ENCODE measurements at regions not wholly inside any gene's neighbourhood (a gene's known extent, or its start where the extent isn't known, plus 50 kb on each side); places are given as distances from the start of the nearest gene placed in this dataset.

DNA sequence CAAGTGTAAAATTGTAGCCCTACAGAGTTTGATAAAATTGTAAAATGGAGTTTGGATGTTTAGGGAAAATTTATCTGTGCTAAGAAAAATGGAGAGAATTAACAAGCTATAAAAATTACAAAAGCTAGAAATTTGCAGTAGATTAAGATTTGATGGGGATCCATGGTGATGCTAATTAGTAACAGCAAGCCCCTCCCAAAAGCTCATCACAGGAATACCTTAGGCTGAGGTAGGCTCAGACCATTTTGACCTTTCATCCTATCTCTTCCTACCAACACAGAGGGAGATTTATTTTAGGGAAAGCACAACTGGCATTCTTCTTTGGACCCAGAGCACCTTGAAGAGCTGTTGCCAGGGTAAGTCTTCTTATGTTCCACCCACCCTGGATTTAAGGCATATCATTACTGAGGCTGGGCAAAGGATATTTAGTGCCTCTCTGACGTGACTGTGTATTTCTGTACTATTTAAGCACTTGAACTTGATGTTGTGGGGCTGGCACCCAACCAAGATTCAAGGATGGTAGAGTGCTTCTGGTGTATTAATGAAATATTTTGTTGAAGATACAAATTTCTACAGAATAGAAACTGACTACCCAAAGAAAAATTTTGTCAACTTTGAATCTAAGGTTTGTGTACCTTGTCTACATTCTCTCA is 70.8 kb upstream of the SLC39A10 start:
- Histone ChIP-seq H3K36me3 (no peaks in the 10 kb centered on the region), H3K4me1 (peaks cover 0 to 7% of the 10 kb centered on the region in 2 donors), H3K27me3 (no peaks in the 10 kb centered on the region), H3K4me3 (no peak overlapping the region), H3K9me3 (no peaks in the 10 kb centered on the region), H3K27ac (no peak overlapping the region)
- TF ChIP-seq, protein P1, sequence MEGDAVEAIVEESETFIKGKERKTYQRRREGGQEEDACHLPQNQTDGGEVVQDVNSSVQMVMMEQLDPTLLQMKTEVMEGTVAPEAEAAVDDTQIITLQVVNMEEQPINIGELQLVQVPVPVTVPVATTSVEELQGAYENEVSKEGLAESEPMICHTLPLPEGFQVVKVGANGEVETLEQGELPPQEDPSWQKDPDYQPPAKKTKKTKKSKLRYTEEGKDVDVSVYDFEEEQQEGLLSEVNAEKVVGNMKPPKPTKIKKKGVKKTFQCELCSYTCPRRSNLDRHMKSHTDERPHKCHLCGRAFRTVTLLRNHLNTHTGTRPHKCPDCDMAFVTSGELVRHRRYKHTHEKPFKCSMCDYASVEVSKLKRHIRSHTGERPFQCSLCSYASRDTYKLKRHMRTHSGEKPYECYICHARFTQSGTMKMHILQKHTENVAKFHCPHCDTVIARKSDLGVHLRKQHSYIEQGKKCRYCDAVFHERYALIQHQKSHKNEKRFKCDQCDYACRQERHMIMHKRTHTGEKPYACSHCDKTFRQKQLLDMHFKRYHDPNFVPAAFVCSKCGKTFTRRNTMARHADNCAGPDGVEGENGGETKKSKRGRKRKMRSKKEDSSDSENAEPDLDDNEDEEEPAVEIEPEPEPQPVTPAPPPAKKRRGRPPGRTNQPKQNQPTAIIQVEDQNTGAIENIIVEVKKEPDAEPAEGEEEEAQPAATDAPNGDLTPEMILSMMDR (IDR thresholded peaks at IDR 0.05), result no peak
- peak in 1 of 4 donors; percentile 49 for DNase-seq
- ATAC-seq, result peak; percentile 61
- intact Hi-C loops (cut with DNase I), result no loop called here

DNA sequence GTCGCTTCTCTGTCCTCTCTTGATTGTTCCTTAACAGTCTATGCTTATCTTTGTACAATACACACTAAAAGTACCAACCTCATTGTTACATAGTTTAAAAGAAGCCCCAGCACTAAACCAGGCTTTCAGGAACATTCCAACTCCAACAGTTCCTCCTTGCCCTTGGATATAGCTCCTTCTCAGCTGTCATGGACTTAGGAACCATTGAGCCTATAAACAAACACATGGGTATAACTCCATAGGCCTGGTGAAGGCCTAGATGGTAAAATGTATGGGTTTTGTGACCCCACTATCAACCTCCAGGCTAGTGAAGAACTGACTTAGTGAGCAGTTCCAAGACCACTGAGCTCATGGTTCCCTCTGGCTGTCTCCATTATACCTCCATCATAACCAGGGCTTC is 74.8 kb upstream of the SLC39A10 start:
- ATAC-seq (no peak), DNase-seq (no peak)
- Histone ChIP-seq H3K4me1 (peaks cover 0 to 12% of the 10 kb centered on the region in 2 donors), H3K27ac (no peak overlapping the region), H3K36me3 (no peaks in the 10 kb centered on the region), H3K4me3 (no peak overlapping the region), H3K27me3 (no peaks in the 10 kb centered on the region), H3K9me3 (no peaks in the 10 kb centered on the region)
- intact Hi-C loops (cut with DNase I), result no loop called here
- TF ChIP-seq, protein P1 (IDR thresholded peaks at IDR 0.05), result no peak

- Histone ChIP-seq H3K4me3 (no peak overlapping the region), H3K9me3 (no peaks in the 10 kb centered on the region), H3K27ac (no peak overlapping the region), H3K36me3 (no peaks in the 10 kb centered on the region), H3K4me1 (peaks cover 10 to 25% of the 10 kb centered on the region in 2 donors), H3K27me3 (no peaks in the 10 kb centered on the region)
- TF ChIP-seq, protein P1 (IDR thresholded peaks at IDR 0.05), result no peak
- intact Hi-C loops (cut with DNase I), result no loop called here
- ATAC-seq, result peak; percentile 37
- no peak for DNase-seq
Measured at GRCh38 chr2:195579776-195580555, 77.1 kb upstream of the SLC39A10 start.

GRCh38 chr2:195575879-195576401 is 81.1 kb upstream of the SLC39A10 start:
- intact Hi-C loops (cut with DNase I), result no loop called here
- no peaks in the 10 kb centered on the region for H3K36me3 ChIP-seq
- TF ChIP-seq, protein P1 (IDR thresholded peaks at IDR 0.05), result no peak
- H3K27ac ChIP-seq, result no peak overlapping the region
- H3K9me3 ChIP-seq, result no peaks in the 10 kb centered on the region
- DNase-seq (no peak), ATAC-seq (peak; percentile 79)
- H3K4me3 ChIP-seq, result no peak overlapping the region
- no peaks in the 10 kb centered on the region for H3K27me3 ChIP-seq
- peaks cover 11 to 25% of the 10 kb centered on the region in 2 donors for H3K4me1 ChIP-seq

DNA sequence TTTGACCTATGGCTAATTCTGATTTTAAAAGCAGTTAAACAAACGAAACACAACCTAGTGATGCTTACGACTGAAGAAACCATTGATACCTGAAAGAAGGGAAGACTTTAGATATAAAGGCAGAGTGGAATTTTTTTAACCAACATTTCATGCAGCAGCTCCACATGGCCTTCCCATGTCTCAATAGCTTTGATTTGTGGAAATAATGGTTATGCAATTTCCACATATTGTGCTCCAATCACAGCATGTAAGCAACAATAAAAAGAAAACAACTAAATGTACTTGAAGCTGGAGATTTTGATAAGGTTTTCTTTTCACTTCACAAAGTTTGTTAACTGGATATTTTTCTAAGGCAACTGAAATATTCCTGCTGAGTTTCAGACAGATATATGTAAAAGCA is 82.0 kb upstream of the SLC39A10 start:
- ATAC-seq, result no peak
- Histone ChIP-seq H3K27me3 (no peaks in the 10 kb centered on the region), H3K27ac (no peak overlapping the region), H3K4me1 (peaks cover 11 to 20% of the 10 kb centered on the region in 2 donors), H3K9me3 (no peaks in the 10 kb centered on the region), H3K36me3 (no peaks in the 10 kb centered on the region), H3K4me3 (no peak overlapping the region)
- TF ChIP-seq, protein P1 (IDR thresholded peaks at IDR 0.05), result no peak
- no peak for DNase-seq
- intact Hi-C loops (cut with DNase I), result no loop called here

Data from left lung (tissue), 4 donors.